ENCODE measurements at regions not wholly inside any gene's neighbourhood (a gene's known extent, or its start where the extent isn't known, plus 50 kb on each side); places are given as distances from the start of the nearest gene placed in this dataset.
"Not testable (repeated sequence)": the region's sequence is repeated elsewhere in the genome, so short reads cannot be mapped to it uniquely, and the experiment has no call there.

GRCh38 chr10:113487154-113487553 is 65.7 kb upstream of the HABP2 start:
- H3K4me3 ChIP-seq (ENCODE audit: control insufficient read depth, low read depth, low read length) = no peak overlapping the region
- no peak for TF ChIP-seq CTCF (conservative IDR thresholded peaks at IDR 0.05; ENCODE audit: control insufficient read depth, insufficient read depth, low read depth, low read length)
- no peak for DNase-seq (ENCODE audit: low read depth)

- no peak for TF ChIP-seq CTCF (conservative IDR thresholded peaks at IDR 0.05; ENCODE audit: control insufficient read depth, insufficient read depth, low read depth, low read length)
- H3K4me3 ChIP-seq (ENCODE audit: control insufficient read depth, low read depth, low read length) = no peak overlapping the region
- DNase-seq (ENCODE audit: low read depth) = no peak
These were observed 64.7 kb upstream of the HABP2 start for GRCh38 chr10:113488186-113488585.

DNA sequence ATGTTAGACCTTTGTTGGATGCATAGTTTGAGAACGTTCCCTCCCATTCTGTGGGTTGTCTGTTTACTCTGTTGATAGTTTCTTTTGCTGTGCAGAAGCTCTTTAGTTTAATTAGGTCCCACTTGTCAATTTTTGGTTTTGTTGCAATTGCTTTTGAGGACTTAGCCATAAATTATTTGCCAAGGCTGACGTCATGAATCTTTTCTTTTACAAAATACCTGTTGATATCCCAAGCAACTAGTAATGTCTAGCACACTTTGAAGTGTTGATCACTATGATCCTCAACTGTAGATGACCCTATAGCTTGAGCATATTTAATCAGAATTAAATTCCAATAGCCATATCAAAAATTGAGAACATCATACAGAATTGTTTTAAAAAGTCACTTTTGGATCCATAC is 63.3 kb upstream of the HABP2 start:
- not testable (repeated sequence) for DNase-seq (ENCODE audit: low read depth); H3K4me3 ChIP-seq (ENCODE audit: control insufficient read depth, low read depth, low read length)

DNA sequence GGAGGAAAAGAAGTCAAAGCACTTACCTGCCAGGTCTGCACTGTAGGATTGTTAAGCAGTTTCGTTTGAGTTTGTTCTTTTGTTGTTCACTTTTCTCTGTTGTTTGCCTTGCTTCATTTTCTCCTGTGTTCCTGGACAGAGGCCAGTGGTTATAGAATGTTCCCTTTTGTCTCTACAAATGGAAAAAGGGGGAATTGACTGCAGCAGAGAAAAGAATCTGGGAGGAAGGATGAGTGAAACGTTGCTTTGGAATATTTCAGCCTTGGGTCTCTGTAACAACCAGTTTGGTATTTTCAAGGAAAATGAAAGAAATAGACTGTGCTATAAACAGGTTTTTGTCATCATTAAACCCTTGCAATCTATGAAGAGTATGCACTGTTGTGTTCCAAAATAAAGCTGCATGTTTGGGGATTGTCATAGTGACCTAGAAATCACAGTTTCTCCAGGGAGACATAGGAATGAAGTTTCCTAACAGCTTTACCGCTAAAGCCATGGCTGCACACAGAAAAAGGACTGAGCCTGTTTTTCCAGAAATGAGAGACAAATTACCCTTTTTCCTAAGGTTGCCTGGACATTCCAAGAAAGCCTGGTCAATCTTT is 60.8 kb upstream of the HABP2 start:
- peak; percentile 15 for DNase-seq (ENCODE audit: low read depth)

GRCh38 chr10:113493195-113493594 is 59.7 kb upstream of the HABP2 start:
- no peak overlapping the region for H3K4me3 ChIP-seq (ENCODE audit: control insufficient read depth, low read depth, low read length)
- TF ChIP-seq CTCF (conservative IDR thresholded peaks at IDR 0.05; ENCODE audit: control insufficient read depth, insufficient read depth, low read depth, low read length) = no peak
- peak; percentile 68 for DNase-seq (ENCODE audit: low read depth)

More for the DNA sequence above, 60.8 kb upstream of the HABP2 start:
- H3K4me3 ChIP-seq (ENCODE audit: control insufficient read depth, low read depth, low read length) = no peak overlapping the region
- TF ChIP-seq CTCF (conservative IDR thresholded peaks at IDR 0.05; ENCODE audit: control insufficient read depth, insufficient read depth, low read depth, low read length) = no peak

GRCh38 chr10:113493882-113494301 is 59.0 kb upstream of the HABP2 start:
- TF ChIP-seq CTCF (conservative IDR thresholded peaks at IDR 0.05; ENCODE audit: control insufficient read depth, insufficient read depth, low read depth, low read length) = no peak
- DNase-seq (ENCODE audit: low read depth) = peak; percentile 8
- H3K4me3 ChIP-seq (ENCODE audit: control insufficient read depth, low read depth, low read length) = no peak overlapping the region

DNA sequence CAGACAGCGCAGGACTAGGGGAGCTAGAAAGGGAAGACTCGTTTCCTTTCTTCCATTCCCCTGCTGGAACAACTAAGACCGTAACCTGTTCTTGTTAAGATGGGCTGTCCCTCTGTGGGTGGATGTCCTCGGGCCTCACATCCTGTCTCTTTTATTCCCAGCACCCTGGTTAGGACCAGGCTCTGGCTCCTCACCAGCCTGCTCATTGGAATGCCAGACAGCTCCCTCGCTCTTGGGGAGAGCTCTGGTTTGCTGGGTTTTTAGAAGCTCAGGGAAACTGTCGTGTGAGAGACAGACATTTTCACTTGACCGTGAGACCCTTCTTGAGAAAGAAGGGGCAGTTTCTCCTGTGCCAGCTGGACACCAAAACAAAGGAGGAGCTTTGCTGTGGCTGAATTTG is 58.1 kb upstream of the HABP2 start:
- TF ChIP-seq CTCF (conservative IDR thresholded peaks at IDR 0.05; ENCODE audit: control insufficient read depth, insufficient read depth, low read depth, low read length) = no peak
- DNase-seq (ENCODE audit: low read depth) = no peak
- H3K4me3 ChIP-seq (ENCODE audit: control insufficient read depth, low read depth, low read length) = no peak overlapping the region

Data from fibroblast of mammary gland (primary cell).